ENCODE measurements at regions not wholly inside any gene's neighbourhood (a gene's known extent, or its start where the extent isn't known, plus 50 kb on each side); places are given as distances from the start of the nearest gene placed in this dataset.

DNA sequence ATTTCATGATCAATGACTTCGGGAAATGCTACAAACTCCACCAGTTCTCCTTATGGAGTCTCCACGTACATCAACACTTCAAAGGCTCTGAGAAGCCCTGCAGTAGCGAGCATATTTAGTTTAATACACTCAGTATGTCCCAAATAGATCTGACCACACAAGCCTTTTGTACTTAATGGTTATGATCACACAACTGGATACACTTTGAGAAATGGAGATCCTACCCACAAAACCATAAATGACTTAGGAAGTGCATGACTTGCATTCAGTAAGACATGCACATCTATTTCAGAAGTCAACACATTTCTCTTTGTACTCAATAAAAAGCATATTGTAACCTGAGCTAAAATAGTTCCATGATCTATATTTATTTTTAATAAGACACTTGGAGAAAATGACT, 103.6 kb upstream of the SPATA12 start:
- Histone ChIP-seq H3K4ac (ENCODE audit: low read depth, low read length) (no peak overlapping the region), H2BK20ac (ENCODE audit: low read depth, low read length) (no peak overlapping the region), H3K23ac (ENCODE audit: low read depth, low read length) (no peak overlapping the region), H3K36me3 (ENCODE audit: control insufficient read depth, insufficient read depth, low read length) (no peaks in the 10 kb centered on the region), H3K56ac (ENCODE audit: extremely low read depth, insufficient read depth, low read length) (no peak overlapping the region), H2AFZ (replicated peaks; ENCODE audit: low read length, poor library complexity) (no peak overlapping the region), H3K9me3 (ENCODE audit: control insufficient read depth, insufficient read depth, low read length) (no peaks in the 10 kb centered on the region), H2AK9ac (replicated peaks; ENCODE audit: low read depth, low read length, poor library complexity) (no peak overlapping the region), H3K9me1 (ENCODE audit: insufficient read depth, low read length) (no peaks in the 10 kb centered on the region), H3K4me2 (ENCODE audit: low read depth, low read length) (no peak overlapping the region), H2BK120ac (ENCODE audit: low read depth, low read length) (no peak overlapping the region), H3K4me3 (ENCODE audit: insufficient read depth, low read depth, low read length) (no peak overlapping the region), H2BK15ac (ENCODE audit: low read depth, low read length) (no peak overlapping the region), H3K27me3 (ENCODE audit: control insufficient read depth, insufficient read depth, low read length) (no peaks in the 10 kb centered on the region; the same call in 1 of the 2 replicates), H2BK5ac (ENCODE audit: low read depth, low read length, poor library complexity, severe bottlenecking) (no peak overlapping the region), H3K27ac (ENCODE audit: insufficient read depth, low read length) (no peak overlapping the region), H4K20me1 (ENCODE audit: insufficient read depth, low read length) (no peaks in the 10 kb centered on the region), H3K14ac (replicated peaks; ENCODE audit: low read depth, low read length) (no peak overlapping the region), H2AK5ac (ENCODE audit: low read depth, low read length) (no peak overlapping the region), H4K5ac (ENCODE audit: low read depth, low read length) (no peak overlapping the region), H4K8ac (ENCODE audit: low read depth in 2 of 2, low read length in 2 of 2) (no peak overlapping the region), H4K91ac (ENCODE audit: insufficient read depth, low read depth, low read length) (no peak overlapping the region), H3K79me1 (ENCODE audit: low read depth in 1 of 2, low read length in 2 of 2) (no peaks in the 10 kb centered on the region), H3K4me1 (ENCODE audit: control insufficient read depth, insufficient read depth, low read length) (no peaks in the 10 kb centered on the region), H3K9ac (ENCODE audit: low read depth, low read length) (no peak overlapping the region), H3K18ac (ENCODE audit: low read depth, low read length) (no peak overlapping the region)
- intact Hi-C loops (cut with micrococcal nuclease) (no loop called here), dilution Hi-C loops (cut with HindIII; ENCODE audit: low sequenced_read_pairs, unreplicated experiment) (no loop called here), in situ Hi-C loops (cut with MboI; ENCODE audit: low sequenced_read_pairs) (no loop called here)
- CTCF ChIA-PET, result no interaction called here
- ATAC-seq (ENCODE audit: low read depth), result no peak
- 86% methylated on average over 1 of the region's 3 CpGs; no CpG with 5 or more reads in 1 of the 2 experiments for WGBS, 2 experiments (ENCODE audit: extremely low coverage in 2 of 2, insufficient read length in 1 of 2)
- POLR2A ChIA-PET (ENCODE audit: unreplicated experiment), result no interaction called here
- BruUV-seq (replicated peaks), result no TSS peak
- no peak for DNase-seq
- TF ChIP-seq CHD1 (IDR thresholded peaks at IDR 0.05; ENCODE audit: low read depth, low read length) (no peak), RAD21 (IDR thresholded peaks at IDR 0.05; ENCODE audit: low read length) (no peak), NFE2L2 (IDR thresholded peaks at IDR 0.05; ENCODE audit: low read depth, low read length) (no peak), FOS (IDR thresholded peaks at IDR 0.05; ENCODE audit: low read depth, low read length) (no peak), CEBPB (IDR thresholded peaks at IDR 0.05; ENCODE audit: low read depth, low read length) (no peak), SMC3 (IDR thresholded peaks at IDR 0.05; ENCODE audit: low read depth, low read length) (no peak), MAZ (IDR thresholded peaks at IDR 0.05; ENCODE audit: borderline replicate concordance, low read depth, low read length) (no peak), MXI1 (IDR thresholded peaks at IDR 0.05; ENCODE audit: borderline replicate concordance, low read depth, low read length) (no peak), MAFK (IDR thresholded peaks at IDR 0.05; ENCODE audit: low read depth, low read length) (no peak), BHLHE40 (IDR thresholded peaks at IDR 0.05; ENCODE audit: low read depth, low read length) (no peak), RFX5 (IDR thresholded peaks at IDR 0.05; ENCODE audit: low read depth, low read length) (no peak), POLR2A (IDR thresholded peaks at IDR 0.05; ENCODE audit: low read depth, low read length) (no peak), RCOR1 (IDR thresholded peaks at IDR 0.05; ENCODE audit: insufficient replicate concordance, low read length) (no peak)
- TF ChIP-seq, protein P1, sequence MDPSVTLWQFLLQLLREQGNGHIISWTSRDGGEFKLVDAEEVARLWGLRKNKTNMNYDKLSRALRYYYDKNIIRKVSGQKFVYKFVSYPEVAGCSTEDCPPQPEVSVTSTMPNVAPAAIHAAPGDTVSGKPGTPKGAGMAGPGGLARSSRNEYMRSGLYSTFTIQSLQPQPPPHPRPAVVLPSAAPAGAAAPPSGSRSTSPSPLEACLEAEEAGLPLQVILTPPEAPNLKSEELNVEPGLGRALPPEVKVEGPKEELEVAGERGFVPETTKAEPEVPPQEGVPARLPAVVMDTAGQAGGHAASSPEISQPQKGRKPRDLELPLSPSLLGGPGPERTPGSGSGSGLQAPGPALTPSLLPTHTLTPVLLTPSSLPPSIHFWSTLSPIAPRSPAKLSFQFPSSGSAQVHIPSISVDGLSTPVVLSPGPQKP (IDR thresholded peaks at IDR 0.05; ENCODE audit: borderline replicate concordance, low read depth, low read length), result no peak
- TF ChIP-seq, protein P2, sequence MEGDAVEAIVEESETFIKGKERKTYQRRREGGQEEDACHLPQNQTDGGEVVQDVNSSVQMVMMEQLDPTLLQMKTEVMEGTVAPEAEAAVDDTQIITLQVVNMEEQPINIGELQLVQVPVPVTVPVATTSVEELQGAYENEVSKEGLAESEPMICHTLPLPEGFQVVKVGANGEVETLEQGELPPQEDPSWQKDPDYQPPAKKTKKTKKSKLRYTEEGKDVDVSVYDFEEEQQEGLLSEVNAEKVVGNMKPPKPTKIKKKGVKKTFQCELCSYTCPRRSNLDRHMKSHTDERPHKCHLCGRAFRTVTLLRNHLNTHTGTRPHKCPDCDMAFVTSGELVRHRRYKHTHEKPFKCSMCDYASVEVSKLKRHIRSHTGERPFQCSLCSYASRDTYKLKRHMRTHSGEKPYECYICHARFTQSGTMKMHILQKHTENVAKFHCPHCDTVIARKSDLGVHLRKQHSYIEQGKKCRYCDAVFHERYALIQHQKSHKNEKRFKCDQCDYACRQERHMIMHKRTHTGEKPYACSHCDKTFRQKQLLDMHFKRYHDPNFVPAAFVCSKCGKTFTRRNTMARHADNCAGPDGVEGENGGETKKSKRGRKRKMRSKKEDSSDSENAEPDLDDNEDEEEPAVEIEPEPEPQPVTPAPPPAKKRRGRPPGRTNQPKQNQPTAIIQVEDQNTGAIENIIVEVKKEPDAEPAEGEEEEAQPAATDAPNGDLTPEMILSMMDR (conservative IDR thresholded peaks at IDR 0.05; ENCODE audit: low read depth, low read length), result no peak
- TF ChIP-seq, protein P3, sequence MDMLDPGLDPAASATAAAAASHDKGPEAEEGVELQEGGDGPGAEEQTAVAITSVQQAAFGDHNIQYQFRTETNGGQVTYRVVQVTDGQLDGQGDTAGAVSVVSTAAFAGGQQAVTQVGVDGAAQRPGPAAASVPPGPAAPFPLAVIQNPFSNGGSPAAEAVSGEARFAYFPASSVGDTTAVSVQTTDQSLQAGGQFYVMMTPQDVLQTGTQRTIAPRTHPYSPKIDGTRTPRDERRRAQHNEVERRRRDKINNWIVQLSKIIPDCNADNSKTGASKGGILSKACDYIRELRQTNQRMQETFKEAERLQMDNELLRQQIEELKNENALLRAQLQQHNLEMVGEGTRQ (IDR thresholded peaks at IDR 0.05; ENCODE audit: low read depth, low read length), result no peak
